ENCODE measurements at regions not wholly inside any gene's neighbourhood (a gene's known extent, or its start where the extent isn't known, plus 50 kb on each side); places are given as distances from the start of the nearest gene placed in this dataset.

GRCh38 chr1:69122373-69122772 is 445.3 kb upstream of the LRRC7 start:
- DNase-seq (ENCODE audit: low read depth), result no peak
- TF ChIP-seq CTCF (IDR thresholded peaks at IDR 0.05; ENCODE audit: insufficient read depth, low read length), result no peak

GRCh38 chr1:69123486-69123885 is 444.2 kb upstream of the LRRC7 start:
- DNase-seq (ENCODE audit: low read depth), result no peak
- TF ChIP-seq CTCF (IDR thresholded peaks at IDR 0.05; ENCODE audit: insufficient read depth, low read length), result no peak
- no peak overlapping the region for H3K4me3 ChIP-seq (ENCODE audit: low read depth, low read length)

More at GRCh38 chr1:69122373-69122772, 445.3 kb upstream of the LRRC7 start:
- H3K4me3 ChIP-seq (ENCODE audit: low read depth, low read length), result no peak overlapping the region

- DNase-seq (ENCODE audit: low read depth), result no peak
- TF ChIP-seq CTCF (IDR thresholded peaks at IDR 0.05; ENCODE audit: insufficient read depth, low read length), result no peak
- no peak overlapping the region for H3K4me3 ChIP-seq (ENCODE audit: low read depth, low read length)
Measured at GRCh38 chr1:69126796-69127195, 440.9 kb upstream of the LRRC7 start.

- no peak for TF ChIP-seq CTCF (IDR thresholded peaks at IDR 0.05; ENCODE audit: insufficient read depth, low read length)
- H3K4me3 ChIP-seq (ENCODE audit: low read depth, low read length), result no peak overlapping the region
- no peak for DNase-seq (ENCODE audit: low read depth)
Measured at GRCh38 chr1:69128204-69128603, 439.5 kb upstream of the LRRC7 start.

- H3K4me3 ChIP-seq (ENCODE audit: low read depth, low read length), result no peak overlapping the region
- TF ChIP-seq CTCF (IDR thresholded peaks at IDR 0.05; ENCODE audit: insufficient read depth, low read length), result no peak
- no peak for DNase-seq (ENCODE audit: low read depth)
Measured at GRCh38 chr1:69129538-69129937, 438.2 kb upstream of the LRRC7 start.

- TF ChIP-seq CTCF (IDR thresholded peaks at IDR 0.05; ENCODE audit: insufficient read depth, low read length), result no peak
- DNase-seq (ENCODE audit: low read depth), result no peak
- no peak overlapping the region for H3K4me3 ChIP-seq (ENCODE audit: low read depth, low read length)
Measured at GRCh38 chr1:69138172-69138571, 429.6 kb upstream of the LRRC7 start.

- no peak for TF ChIP-seq CTCF (IDR thresholded peaks at IDR 0.05; ENCODE audit: insufficient read depth, low read length)
- H3K4me3 ChIP-seq (ENCODE audit: low read depth, low read length), result no peak overlapping the region
- peak; percentile 2 for DNase-seq (ENCODE audit: low read depth)
Measured at GRCh38 chr1:69139007-69139406, 428.7 kb upstream of the LRRC7 start.
